IMR-90 (cell line): ENCODE measurements at regions not wholly inside any gene's neighbourhood (a gene's known extent, or its start where the extent isn't known, plus 50 kb on each side); places are given as distances from the start of the nearest gene placed in this dataset.

Experiments used
- ATAC-seq: fragments of 200-7000 bp; cut with Tn5 transposase; 2 replicates; pipeline ENCODE4 v1.9.1; 2020; ENCODE audit warnings: low read depth, mild to moderate bottlenecking, moderate library complexity
- BruUV-seq: library from RNA; stranded (reverse); fragments of 400-500 nt; replicated peaks from 2 replicates; lab custom pipeline; 2021; lab: Mats Ljungman, UMichigan
- CTCF ChIA-PET: fragments of 300-600 bp; formaldehyde crosslinking; extraction: SDS; loops from one replicate; lab custom pipeline; 2021; ENCODE audit warnings: antibody characterized with exemption; lab: Yijun Ruan, JAX
- POLR2A ChIA-PET: fragments of 300-600 bp; sonication (Branson Sonifier 250); formaldehyde crosslinking; loops from one replicate; lab custom pipeline; 2022; ENCODE audit warnings: antibody characterized with exemption; ENCODE audit not compliant: unreplicated experiment; lab: Charles Lee
- DNase-seq: peaks from one replicate; pipeline ENCODE4 v3.0.0; 2013
- H2AFZ ChIP-seq: replicated peaks from 2 replicates; pipeline ENCODE3; 2013; ENCODE audit warnings: low read length, mild to moderate bottlenecking; ENCODE audit not compliant: poor library complexity
- H2AK5ac ChIP-seq: 2 replicates; pipeline ENCODE4 v1.6.1; 2013; ENCODE audit warnings: low read depth, low read length, inconsistent platforms
- H2AK9ac ChIP-seq: replicated peaks from 2 replicates; pipeline ENCODE3; 2013; ENCODE audit warnings: mild to moderate bottlenecking, low read depth, low read length, moderate library complexity; ENCODE audit not compliant: poor library complexity
- H2BK120ac ChIP-seq: 2 replicates; pipeline ENCODE4 v1.6.1; 2013; ENCODE audit warnings: low read depth, low read length, inconsistent platforms
- H2BK15ac ChIP-seq: 3 replicates; pipeline ENCODE4 v1.6.1; 2013; ENCODE audit warnings: low read depth, low read length, inconsistent platforms
- H2BK20ac ChIP-seq: 2 replicates; pipeline ENCODE4 v1.6.1; 2013; ENCODE audit warnings: low read depth, mild to moderate bottlenecking, inconsistent platforms, low read length, moderate library complexity
- H2BK5ac ChIP-seq: 2 replicates; pipeline ENCODE4 v1.6.1; 2013; ENCODE audit warnings: mild to moderate bottlenecking, low read depth, low read length, inconsistent platforms; ENCODE audit not compliant: poor library complexity, severe bottlenecking
- H3K14ac ChIP-seq: replicated peaks from 2 replicates; pipeline ENCODE4 v1.6.1; 2013; ENCODE audit warnings: low read depth, low read length, inconsistent platforms
- H3K18ac ChIP-seq: 2 replicates; pipeline ENCODE4 v1.6.1; 2013; ENCODE audit warnings: low read depth, low read length, control low read depth
- H3K23ac ChIP-seq: 2 replicates; pipeline ENCODE4 v1.6.1; 2013; ENCODE audit warnings: low read depth, low read length, inconsistent platforms
- H3K27ac ChIP-seq: 2 replicates; pipeline ENCODE4 v1.5.1; 2013; ENCODE audit warnings: mild to moderate bottlenecking, control low read depth, low read length; ENCODE audit not compliant: insufficient read depth
- H3K27me3 ChIP-seq: 2 replicates; pipeline ENCODE4 v1.6.1; 2013; ENCODE audit warnings: low read length; ENCODE audit not compliant: control insufficient read depth, insufficient read depth
- H3K36me3 ChIP-seq: 2 replicates; pipeline ENCODE4 v1.6.1; 2013; ENCODE audit warnings: low read length, mixed read lengths; ENCODE audit not compliant: control insufficient read depth, insufficient read depth
- H3K4ac ChIP-seq: 2 replicates; pipeline ENCODE4 v1.6.1; 2013; ENCODE audit warnings: low read depth, low read length, inconsistent platforms
- H3K4me1 ChIP-seq: 2 replicates; pipeline ENCODE4 v1.6.1; 2013; ENCODE audit warnings: low read length, mixed read lengths; ENCODE audit not compliant: control insufficient read depth, insufficient read depth
- H3K4me2 ChIP-seq: 2 replicates; pipeline ENCODE4 v1.6.1; 2013; ENCODE audit warnings: low read depth, mild to moderate bottlenecking, control low read depth, low read length, moderate library complexity
- H3K4me3 ChIP-seq: 2 replicates; pipeline ENCODE4 v1.5.1; 2013; ENCODE audit warnings: low read depth, mild to moderate bottlenecking, control low read depth, low read length, moderate library complexity; ENCODE audit not compliant: insufficient read depth
- H3K56ac ChIP-seq: 2 replicates; pipeline ENCODE4 v1.6.1; 2013; ENCODE audit warnings: low read length, inconsistent platforms; ENCODE audit not compliant: insufficient read depth; ENCODE audit errors: extremely low read depth
- H3K79me1 ChIP-seq, 2 experiments: 2 replicates each; pipeline ENCODE4 v1.6.1; 2013; ENCODE audit warnings: low read length in 2 of 2, inconsistent platforms in 1 of 2, low read depth in 1 of 2
- H3K9ac ChIP-seq: 2 replicates; pipeline ENCODE4 v1.6.1; 2013; ENCODE audit warnings: low read depth, low read length, control low read depth
- H3K9me1 ChIP-seq: 2 replicates; pipeline ENCODE4 v1.6.1; 2013; ENCODE audit warnings: low read length, inconsistent platforms; ENCODE audit not compliant: insufficient read depth
- H3K9me3 ChIP-seq: 2 replicates; pipeline ENCODE4 v1.6.1; 2013; ENCODE audit warnings: low read length; ENCODE audit not compliant: control insufficient read depth, insufficient read depth
- H4K20me1 ChIP-seq: 2 replicates; pipeline ENCODE4 v1.6.1; 2013; ENCODE audit warnings: low read length, inconsistent platforms; ENCODE audit not compliant: insufficient read depth
- H4K5ac ChIP-seq: 2 replicates; pipeline ENCODE4 v1.6.1; 2013; ENCODE audit warnings: mild to moderate bottlenecking, low read depth, low read length, control low read depth
- H4K8ac ChIP-seq, 2 experiments: 2 replicates each; pipeline ENCODE4 v1.6.1; 2013; ENCODE audit warnings: low read depth in 2 of 2, low read length in 2 of 2, control low read depth in 1 of 2, inconsistent platforms in 1 of 2
- H4K91ac ChIP-seq: 2 replicates; pipeline ENCODE4 v1.6.1; 2013; ENCODE audit warnings: low read depth, low read length, inconsistent platforms; ENCODE audit not compliant: insufficient read depth
- BHLHE40 ChIP-seq: fragments of 150-350 bp; IDR thresholded peaks from 2 replicates; pipeline ENCODE4 v1.6.1; 2016; ENCODE audit warnings: mild to moderate bottlenecking, low read depth, low read length
- CEBPB ChIP-seq: IDR thresholded peaks from 2 replicates; pipeline ENCODE4 v1.6.1; 2012; ENCODE audit warnings: low read depth, low read length, improper control_type of control experiment
- CHD1 ChIP-seq: IDR thresholded peaks from 2 replicates; pipeline ENCODE4 v1.6.1; 2012; ENCODE audit warnings: low read depth, low read length, improper control_type of control experiment
- CTCF ChIP-seq: conservative IDR thresholded peaks from 2 replicates; pipeline ENCODE4 v1.5.1; 2012; ENCODE audit warnings: mild to moderate bottlenecking, low read depth, low read length, improper control_type of control experiment
- ELK1 ChIP-seq: fragments of 150-350 bp; IDR thresholded peaks from 2 replicates; pipeline ENCODE4 v1.6.1; 2016; ENCODE audit warnings: low read depth, mild to moderate bottlenecking, low read length, moderate library complexity, borderline replicate concordance
- FOS ChIP-seq: fragments of 150-350 bp; IDR thresholded peaks from 2 replicates; pipeline ENCODE4 v1.6.1; 2016; ENCODE audit warnings: low read depth, low read length
- MAFK ChIP-seq: IDR thresholded peaks from 2 replicates; pipeline ENCODE4 v1.6.1; 2012; ENCODE audit warnings: low read depth, low read length, improper control_type of control experiment
- MAZ ChIP-seq: IDR thresholded peaks from 2 replicates; pipeline ENCODE4 v1.6.1; 2012; ENCODE audit warnings: low read depth, mild to moderate bottlenecking, low read length, improper control_type of control experiment, moderate library complexity, borderline replicate concordance
- MXI1 ChIP-seq: IDR thresholded peaks from 2 replicates; pipeline ENCODE4 v1.6.1; 2012; ENCODE audit warnings: low read depth, mild to moderate bottlenecking, low read length, moderate library complexity, borderline replicate concordance
- NFE2L2 ChIP-seq: fragments of 150-350 bp; IDR thresholded peaks from 2 replicates; pipeline ENCODE4 v1.6.1; 2016; ENCODE audit warnings: low read depth, mild to moderate bottlenecking, low read length
- POLR2A ChIP-seq: IDR thresholded peaks from 2 replicates; pipeline ENCODE4 v1.6.1; 2012; ENCODE audit warnings: mild to moderate bottlenecking, low read depth, low read length
- RAD21 ChIP-seq: IDR thresholded peaks from 2 replicates; pipeline ENCODE4 v1.6.1; 2012; ENCODE audit warnings: low read length, improper control_type of control experiment
- RCOR1 ChIP-seq: IDR thresholded peaks from 2 replicates; pipeline ENCODE4 v1.6.1; 2012; ENCODE audit warnings: mild to moderate bottlenecking, low read length, improper control_type of control experiment; ENCODE audit not compliant: insufficient replicate concordance
- RFX5 ChIP-seq: IDR thresholded peaks from 2 replicates; pipeline ENCODE4 v1.8.0; 2012; ENCODE audit warnings: low read depth, mild to moderate bottlenecking, low read length, moderate library complexity
- SMC3 ChIP-seq: fragments of 150-350 bp; IDR thresholded peaks from 2 replicates; pipeline ENCODE4 v1.6.1; 2016; ENCODE audit warnings: low read depth, mild to moderate bottlenecking, antibody characterized with exemption, low read length, moderate library complexity
- USF2 ChIP-seq: fragments of 150-350 bp; IDR thresholded peaks from 2 replicates; pipeline ENCODE4 v1.6.1; 2017; ENCODE audit warnings: mild to moderate bottlenecking, antibody characterized with exemption, low read length, low read depth
- WGBS, 2 experiments: methylation state at CpG; one replicate each; pipeline versions ENCODE4 v1.1.5 to v1.1.7; 2013; ENCODE audit warnings: missing lambda C conversion rate in 2 of 2; ENCODE audit not compliant: insufficient read length in 1 of 2; ENCODE audit errors: extremely low coverage in 2 of 2; 5-methylcytosine and 5-hydroxymethylcytosine counted together
- dilution Hi-C: fragments of 300-500 bp; cut with HindIII; formaldehyde crosslinking; loops from one replicate; pipeline ENCODE4 v1.14.3; 2018; ENCODE audit warnings: low sequenced_read_pairs; ENCODE audit not compliant: unreplicated experiment
- in situ Hi-C: fragments of 300-500 bp; cut with MboI; formaldehyde crosslinking; loops from 3 replicates; pipeline ENCODE4 v1.14.3; 2019; ENCODE audit warnings: low sequenced_read_pairs, inconsistent platforms, mixed read lengths
- intact Hi-C: fragments of 100-400 bp; cut with micrococcal nuclease; formaldehyde crosslinking; loops from 2 replicates; pipeline ENCODE4 v1.10.0; 2022

GRCh38 chr5:172550096-172550765, 90.8 kb upstream of the NEURL1B start:
- H3K27me3 ChIP-seq = peaks cover 71% of the 10 kb centered on the region
- TF ChIP-seq RAD21 = no peak
- no peak for TF ChIP-seq CEBPB
- TF ChIP-seq CTCF = no peak
- no peak for TF ChIP-seq BHLHE40
- no peak for TF ChIP-seq RCOR1
- no peak for TF ChIP-seq FOS
- TF ChIP-seq USF2 = no peak
- TF ChIP-seq POLR2A = no peak
- no peak for TF ChIP-seq RFX5
- TF ChIP-seq CHD1 = no peak
- no peak for TF ChIP-seq SMC3
- no peak for TF ChIP-seq MAZ
- TF ChIP-seq MXI1 = no peak
- TF ChIP-seq ELK1 = no peak
- TF ChIP-seq MAFK = no peak
- no peak for TF ChIP-seq NFE2L2
- no peak overlapping the region for H2BK20ac ChIP-seq
- H2AFZ ChIP-seq = peak overlapping the region; percentile 3
- H3K4me1 ChIP-seq = no peaks in the 10 kb centered on the region
- dilution Hi-C loops = no loop called here
- no peaks in the 10 kb centered on the region; the same call in 1 of the 2 replicates for H3K9me3 ChIP-seq
- DNase-seq (no peak), ATAC-seq (no peak)
- no peak overlapping the region for H2AK5ac ChIP-seq
- no peak overlapping the region for H4K5ac ChIP-seq
- no peak overlapping the region for H3K23ac ChIP-seq
- intact Hi-C loops = no loop called here
- no peak overlapping the region for H3K4me2 ChIP-seq
- no peak overlapping the region for H3K56ac ChIP-seq
- no peak overlapping the region for H3K4ac ChIP-seq
- H2BK15ac ChIP-seq = no peak overlapping the region
- no peaks in the 10 kb centered on the region for H4K20me1 ChIP-seq
- no peak overlapping the region for H3K14ac ChIP-seq
- no peak overlapping the region for H2BK5ac ChIP-seq
- BruUV-seq = no TSS peak
- no peak overlapping the region for H2AK9ac ChIP-seq
- no peaks in the 10 kb centered on the region for H3K79me1 ChIP-seq
- H4K91ac ChIP-seq = no peak overlapping the region
- POLR2A ChIA-PET = no interaction called here
- H2BK120ac ChIP-seq = no peak overlapping the region
- in situ Hi-C loops = no loop called here
- H3K36me3 ChIP-seq = no peaks in the 10 kb centered on the region
- H3K9me1 ChIP-seq = no peaks in the 10 kb centered on the region
- no peak overlapping the region for H3K4me3 ChIP-seq
- H4K8ac ChIP-seq = no peak overlapping the region
- H3K27ac ChIP-seq = no peak overlapping the region
- no peak overlapping the region for H3K9ac ChIP-seq
- CTCF ChIA-PET = no interaction called here
- H3K18ac ChIP-seq = no peak overlapping the region
- 80% methylated on average over 3 of the region's 9 CpGs; no CpG with 5 or more reads in 1 of the 2 experiments for WGBS, 2 experiments
